GM21381 (cell line): ENCODE measurements at regions not wholly inside any gene's neighbourhood (a gene's known extent, or its start where the extent isn't known, plus 50 kb on each side); places are given as distances from the start of the nearest gene placed in this dataset.

Experiments used
- ATAC-seq: cut with Tn5 transposase; IDR thresholded peaks from one replicate; pipeline ENCODE4 v1.9.1; 2021; ENCODE audit warnings: mild to moderate bottlenecking, moderate library complexity; ENCODE audit not compliant: unreplicated experiment

DNA sequence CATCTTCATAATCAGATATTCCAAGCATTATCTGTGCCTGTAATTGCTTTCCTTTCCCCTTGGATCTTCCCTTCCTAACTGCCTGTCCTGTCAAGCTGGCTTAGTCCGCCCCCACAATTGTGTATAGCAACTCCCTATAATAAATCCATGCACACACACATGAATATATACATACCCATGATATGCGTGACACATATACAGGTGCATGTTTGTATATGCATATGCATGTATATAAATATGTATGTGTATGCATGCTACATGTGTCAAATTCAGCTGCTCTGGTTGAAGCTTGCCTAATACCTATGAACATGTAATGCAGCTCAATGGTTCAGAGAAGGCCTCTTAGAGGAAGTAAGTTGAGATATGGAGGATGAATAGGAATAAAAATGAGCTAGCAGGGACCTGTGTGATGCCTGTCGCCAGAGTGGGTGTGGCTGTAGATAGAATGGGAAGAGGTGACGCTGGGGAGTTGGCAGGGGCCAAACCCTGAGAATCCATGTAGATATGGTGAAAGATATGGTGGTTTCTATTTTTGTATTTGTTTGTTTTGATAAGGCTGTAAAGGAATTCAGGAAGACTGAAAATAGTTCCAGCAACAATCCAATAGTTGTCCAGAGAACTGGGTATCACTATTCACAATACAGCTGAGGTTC lies 595.0 kb upstream of the BOD1L1 start:
- ATAC-seq: no peak

DNA sequence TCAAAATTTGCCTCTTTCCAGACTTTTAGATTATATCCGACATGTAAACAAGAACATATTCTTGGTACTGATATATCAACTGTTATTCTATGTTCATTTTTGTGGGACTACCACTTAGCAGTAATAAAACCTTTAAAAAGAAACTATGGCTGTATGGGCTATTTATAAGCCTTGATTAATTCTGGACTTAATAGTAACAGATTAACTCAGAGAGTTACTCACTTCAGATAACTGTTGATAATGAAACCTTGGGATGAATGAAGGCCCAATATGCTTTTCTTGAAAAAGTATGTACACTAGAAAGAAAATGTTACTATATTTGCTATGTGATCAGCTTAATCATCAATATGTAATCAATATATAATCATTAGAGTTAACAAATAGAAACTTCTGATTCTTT lies 595.9 kb upstream of the BOD1L1 start:
- no peak for ATAC-seq

DNA sequence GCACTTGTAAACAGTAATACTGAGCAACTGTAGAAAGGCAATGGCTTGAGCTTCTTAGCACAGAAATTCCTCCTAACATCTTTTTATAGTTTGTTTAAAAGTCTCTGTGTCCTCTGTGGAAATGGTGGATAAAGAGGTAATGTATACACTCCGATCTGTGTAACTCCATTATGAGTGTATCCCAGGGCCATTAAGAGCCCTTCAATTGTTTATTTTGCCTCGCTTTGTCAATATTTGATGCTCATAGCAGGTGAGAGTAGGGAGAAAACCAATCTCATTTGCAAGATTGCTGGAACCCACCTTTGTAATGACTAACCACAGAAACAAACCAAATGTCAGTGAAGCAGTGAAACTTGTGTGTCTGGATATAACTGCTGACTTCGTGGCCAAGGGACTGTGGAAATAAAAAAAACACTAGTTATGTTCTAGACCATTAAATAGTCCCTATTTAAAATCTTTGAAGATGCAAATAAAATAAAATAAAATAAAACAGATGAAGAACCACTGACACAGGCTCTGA lies 598.2 kb upstream of the BOD1L1 start:
- no peak for ATAC-seq

DNA sequence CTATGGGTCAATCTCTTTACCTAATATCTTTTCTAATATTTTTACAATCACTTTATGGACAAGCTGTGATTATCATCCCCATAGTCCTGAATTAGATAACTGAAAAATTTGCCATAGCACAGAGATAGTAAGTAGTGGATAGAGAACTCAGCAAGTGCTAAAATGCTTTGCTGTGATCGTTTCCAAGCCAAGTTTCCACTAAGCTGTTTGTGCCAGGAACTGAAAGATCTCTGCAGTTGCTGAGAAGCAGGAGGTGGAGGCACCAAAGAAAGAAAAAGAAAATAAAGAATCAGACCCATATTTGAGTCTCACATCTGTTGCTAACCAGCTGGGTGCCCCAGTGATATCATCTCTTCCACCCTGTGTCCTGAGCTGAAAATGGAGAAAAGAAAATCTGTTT lies 605.6 kb upstream of the BOD1L1 start:
- ATAC-seq: no peak

DNA sequence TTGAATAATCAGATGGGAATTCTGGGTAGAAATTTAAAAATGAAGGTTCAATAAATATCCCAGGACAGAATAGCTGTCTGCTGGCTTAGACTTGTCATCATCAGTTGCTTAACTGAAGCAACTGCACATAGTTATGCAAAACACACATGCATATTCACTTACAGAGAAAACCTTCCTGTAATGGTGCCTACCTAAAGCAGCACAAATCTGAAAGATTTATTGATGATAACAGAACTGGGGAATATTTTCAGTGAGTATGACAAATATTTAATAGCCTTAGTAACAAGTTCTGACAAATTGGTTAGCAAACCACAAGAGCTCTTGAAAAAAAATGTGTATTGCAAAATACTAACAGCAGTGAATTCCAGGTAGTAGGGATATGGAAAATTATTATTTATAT lies 606.8 kb upstream of the BOD1L1 start:
- ATAC-seq: no peak

DNA sequence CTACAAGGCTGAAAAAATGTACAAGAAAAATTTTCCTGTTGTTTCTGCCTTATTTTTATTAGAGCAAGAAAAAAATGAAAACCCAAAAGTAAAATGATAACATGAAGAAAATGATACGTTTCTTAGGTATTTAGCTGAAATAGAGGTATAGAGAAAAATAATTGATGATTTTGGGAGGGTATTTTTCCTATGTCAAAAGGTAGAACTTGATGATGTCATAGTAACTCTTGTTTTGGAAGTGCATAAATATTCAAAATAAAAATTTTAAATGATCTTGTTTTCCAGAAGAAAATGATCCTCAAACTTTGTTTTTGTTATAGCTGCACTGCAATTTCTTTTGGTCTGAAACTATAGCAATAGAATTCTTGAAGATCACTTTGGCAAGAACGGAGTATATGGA lies 608.8 kb upstream of the BOD1L1 start:
- no peak for ATAC-seq

DNA sequence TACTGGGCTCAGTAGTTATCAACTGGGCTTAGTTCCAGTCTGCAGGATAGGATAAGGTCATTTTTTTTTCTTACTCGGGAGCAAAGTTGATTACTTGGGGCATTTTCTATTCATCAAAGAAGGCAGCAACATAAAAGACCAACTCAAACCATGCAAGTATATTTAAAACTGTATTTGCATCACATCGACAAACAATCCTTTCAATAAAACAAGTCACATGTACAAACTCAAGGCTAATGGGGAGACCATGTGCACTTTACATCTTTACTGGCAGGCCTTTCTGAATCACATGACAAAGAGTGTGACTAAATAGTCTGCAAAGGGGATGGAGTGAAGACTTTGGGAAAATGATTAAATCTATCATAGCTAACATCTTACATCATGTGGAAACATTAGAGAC lies 610.4 kb upstream of the BOD1L1 start:
- no peak for ATAC-seq

DNA sequence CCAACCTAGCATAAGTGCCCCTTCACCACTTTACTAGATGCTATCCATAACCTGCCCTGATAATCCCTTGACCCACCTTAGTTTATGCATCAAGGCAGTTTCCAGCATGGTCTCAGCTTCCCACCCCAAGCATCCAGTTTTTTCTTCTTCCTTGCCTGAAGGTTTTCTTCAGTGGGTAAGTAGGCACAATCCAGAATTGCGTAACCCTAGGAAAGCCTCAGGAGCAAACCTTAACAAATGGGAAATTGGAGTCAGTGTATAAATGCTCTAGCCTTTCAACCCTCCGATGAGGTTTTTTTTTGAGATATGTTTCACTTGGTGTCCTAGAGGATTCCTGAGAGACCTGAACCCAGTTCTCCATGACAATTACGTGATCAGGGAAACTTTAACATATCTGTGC lies 614.0 kb upstream of the BOD1L1 start:
- no peak for ATAC-seq

DNA sequence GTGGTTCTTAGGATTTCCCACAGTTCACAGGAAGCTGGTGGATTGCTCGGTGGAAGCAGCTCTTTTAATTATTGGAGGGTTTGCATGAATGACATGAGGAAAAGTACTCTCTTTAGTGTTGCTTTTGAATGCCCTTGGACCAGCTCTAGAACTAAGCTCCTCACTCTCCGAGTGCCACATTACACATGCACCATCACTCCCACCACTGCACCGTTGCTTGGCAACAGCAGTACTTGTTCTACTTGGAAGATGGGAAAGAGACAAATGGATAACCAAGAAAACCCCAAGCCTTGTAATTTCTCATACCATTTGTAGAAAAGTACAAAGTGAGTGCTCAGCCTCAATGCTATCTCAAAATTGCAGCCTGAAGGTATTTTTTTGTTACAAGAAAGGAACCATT lies 620.2 kb upstream of the BOD1L1 start:
- ATAC-seq: no peak

DNA sequence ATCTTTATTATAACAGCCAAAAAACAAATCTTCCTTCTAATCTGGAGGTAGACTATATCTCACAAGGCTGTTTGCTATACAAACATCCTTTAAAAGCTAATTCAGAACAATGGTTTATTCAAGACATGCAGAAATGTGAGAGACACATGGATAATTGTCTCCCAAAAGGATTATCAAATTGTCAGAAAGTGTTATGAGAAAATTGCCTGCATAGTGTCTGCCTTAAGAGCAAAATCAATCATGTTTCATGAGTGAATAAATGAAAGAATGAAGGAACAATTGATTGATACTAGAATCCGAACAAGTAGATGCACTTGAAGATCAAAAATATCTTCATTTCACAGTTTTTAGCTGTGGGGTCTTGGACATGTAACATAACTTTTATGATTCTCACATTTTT lies 621.7 kb upstream of the BOD1L1 start:
- ATAC-seq: no peak

DNA sequence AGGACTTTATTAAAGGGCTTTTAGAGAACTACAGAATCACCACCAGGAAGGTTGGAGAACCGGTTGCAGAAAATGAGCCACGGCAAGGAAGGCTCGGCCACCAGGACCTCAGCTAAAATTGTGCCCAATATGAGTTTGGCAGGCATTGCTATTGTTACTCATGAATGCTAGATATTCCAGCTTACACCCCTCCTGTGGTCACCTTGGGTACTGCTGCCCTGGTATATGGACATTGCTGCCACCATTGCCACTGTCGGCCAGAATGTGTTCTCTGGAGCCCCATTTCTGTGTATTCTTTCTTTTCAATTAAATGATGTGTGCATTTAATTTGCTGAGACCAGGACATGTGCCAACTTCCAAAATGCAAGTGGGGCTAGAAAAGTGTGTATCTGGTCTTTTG lies 626.7 kb upstream of the BOD1L1 start:
- ATAC-seq: no peak

DNA sequence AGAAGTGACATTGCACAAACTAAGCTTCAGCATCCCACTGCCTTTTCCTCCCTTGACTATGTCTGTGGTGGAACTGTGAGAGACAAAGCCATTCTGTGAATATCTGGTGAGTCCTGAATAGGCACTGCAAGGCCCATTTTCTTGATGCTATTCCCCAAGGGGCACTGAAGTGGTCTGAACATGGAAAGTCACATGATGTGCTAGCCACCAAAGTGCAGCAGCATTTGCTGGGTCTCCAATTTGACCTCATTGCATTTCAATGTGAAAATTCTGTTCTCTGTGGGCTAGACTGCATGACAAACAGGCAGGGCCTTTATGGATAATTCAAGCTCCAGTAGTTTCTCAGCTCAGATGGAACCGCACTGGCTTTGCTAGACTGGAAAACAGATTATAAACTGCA lies 627.4 kb upstream of the BOD1L1 start:
- ATAC-seq: no peak

DNA sequence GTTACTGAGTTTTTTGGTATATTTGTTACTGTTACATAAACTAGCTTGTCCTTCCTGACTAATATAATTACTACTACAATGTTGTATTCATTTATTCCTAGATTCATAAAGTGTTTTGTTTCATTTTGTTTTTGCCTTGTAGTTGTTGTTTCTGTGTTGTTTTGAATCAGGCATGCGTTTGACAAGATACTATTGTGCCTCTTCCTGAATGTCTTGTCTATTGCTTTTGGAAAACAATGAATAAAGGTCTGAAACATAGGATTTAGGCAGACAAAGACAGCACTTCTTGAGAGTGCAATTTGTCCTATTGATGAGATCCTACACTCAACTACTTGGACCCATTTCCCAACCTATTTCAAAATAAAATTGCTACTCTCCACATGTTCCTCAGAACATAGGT lies 630.4 kb upstream of the BOD1L1 start:
- no peak for ATAC-seq

DNA sequence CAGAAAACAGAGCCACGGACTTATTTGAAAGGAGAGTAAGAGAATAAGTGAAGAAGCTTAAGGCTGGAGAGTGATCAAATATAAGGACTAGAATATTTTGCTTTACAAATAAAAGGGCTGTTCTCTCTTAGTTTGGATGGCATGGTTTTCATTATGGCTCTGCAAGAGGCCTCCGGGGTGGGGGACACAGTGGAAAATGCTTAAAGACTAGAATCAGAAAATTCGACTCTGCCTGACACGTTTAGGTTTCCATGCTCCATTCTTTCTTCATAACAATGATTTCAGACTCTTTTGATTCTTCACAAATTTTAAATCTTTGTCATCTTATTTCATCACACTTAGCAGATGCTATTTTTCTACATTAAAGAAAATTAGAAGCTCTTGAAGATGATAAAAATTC lies 632.4 kb upstream of the BOD1L1 start:
- ATAC-seq: no peak

DNA sequence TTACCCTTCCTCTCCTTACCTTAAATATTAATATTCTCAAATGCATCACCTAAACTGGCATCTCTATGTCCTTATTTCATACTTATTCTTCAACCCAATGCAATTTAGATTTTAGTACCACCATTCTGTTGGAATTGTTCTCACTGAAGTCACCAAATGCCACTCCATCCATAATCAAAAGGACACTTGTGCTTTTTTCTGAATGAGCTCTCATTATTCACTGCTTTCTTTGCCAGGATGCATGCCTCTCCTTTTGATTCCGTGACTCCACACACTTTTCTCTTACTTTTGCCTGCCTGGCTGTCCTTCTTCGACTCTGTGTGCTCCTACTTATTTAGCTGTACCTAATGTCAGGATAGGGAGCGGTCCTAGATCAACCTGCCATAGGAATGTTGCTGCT lies 633.1 kb upstream of the BOD1L1 start:
- ATAC-seq: no peak

DNA sequence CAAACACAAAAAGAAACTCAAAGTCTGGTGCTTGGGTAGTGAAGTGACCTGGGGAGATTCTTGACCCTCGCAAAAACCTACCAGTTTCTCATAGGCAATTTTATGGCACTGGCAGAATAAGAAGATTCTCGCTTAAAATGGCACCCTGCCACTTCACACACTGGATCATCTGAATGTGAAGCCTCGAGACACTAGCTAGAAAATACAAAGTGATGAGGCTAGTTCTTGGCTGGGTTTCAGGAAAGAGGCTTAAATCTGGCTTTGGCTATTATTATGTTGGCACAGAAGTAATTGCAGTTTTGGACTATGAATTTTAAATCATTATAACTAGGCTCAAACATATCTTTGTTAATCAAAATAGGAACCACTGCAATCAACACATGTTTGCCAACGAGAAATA lies 634.7 kb upstream of the BOD1L1 start:
- no peak for ATAC-seq

DNA sequence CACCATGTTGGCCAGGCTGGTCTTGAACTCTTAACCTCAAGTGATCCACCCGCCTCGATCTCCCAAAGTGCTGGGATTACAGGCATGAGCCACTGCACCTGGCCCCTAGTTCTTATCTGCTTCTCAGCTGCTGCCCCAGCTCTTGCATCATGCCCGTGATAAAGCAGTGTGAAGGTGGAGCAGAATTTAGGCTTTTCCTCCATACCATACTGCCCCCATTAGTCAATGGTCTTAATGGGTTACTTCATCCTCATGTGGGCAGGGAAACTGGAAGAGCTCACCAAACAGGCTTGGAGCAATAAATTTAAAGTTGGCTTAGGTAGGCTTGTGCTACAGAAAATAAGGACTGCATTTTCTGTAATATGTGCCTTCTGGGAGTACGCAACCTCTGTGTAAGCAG lies 636.9 kb upstream of the BOD1L1 start:
- ATAC-seq: no peak

DNA sequence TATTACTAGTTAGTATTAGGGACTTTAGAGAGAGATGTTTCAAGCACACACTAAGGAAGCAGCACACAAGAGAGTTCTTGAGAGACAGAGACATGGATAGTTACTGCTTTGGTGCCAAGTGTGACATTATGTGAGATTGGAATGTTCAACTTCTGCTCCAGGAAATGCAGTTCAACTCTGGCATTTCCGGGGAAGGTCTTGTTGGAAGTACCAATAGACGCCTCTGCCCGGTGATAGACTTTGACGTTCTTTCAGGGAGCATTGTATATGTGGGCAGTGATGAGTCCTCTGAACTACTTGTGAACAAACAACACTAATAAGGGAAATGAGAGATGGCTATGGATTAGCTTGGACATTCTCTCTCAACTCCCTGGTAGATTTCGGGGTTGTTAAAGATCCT lies 638.1 kb upstream of the BOD1L1 start:
- ATAC-seq: no peak

DNA sequence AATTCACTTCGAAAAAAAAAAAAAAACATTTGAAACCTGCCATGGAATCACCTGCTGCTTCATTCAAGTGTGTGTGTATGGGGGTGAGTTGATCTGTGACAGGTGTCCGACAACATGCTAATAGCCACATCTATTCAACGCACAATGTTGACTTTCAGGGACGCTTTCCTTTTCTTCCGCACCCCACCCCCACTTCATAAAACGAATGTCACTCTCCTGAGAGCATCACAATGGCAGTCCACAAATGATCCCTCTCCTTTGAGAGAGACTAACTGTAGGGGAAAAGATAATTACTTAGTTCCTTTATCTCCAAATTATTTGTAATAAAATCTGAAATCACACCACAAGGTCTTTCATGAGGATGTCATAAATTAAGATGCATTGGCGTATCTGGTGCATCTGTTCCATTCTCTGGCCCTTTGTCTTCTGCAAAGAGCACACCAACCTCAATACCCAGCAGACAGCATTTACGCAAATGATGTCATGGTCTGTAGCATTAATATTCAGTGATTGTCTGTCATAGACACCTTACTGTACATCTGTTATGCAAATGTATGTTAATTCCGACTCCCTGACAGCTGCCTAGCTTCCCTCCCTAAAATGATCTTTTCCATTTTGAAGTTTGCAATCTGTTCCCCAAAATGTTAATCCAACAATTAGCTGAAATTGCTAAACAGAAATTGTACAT lies 640.0 kb upstream of the BOD1L1 start:
- ATAC-seq: no peak

DNA sequence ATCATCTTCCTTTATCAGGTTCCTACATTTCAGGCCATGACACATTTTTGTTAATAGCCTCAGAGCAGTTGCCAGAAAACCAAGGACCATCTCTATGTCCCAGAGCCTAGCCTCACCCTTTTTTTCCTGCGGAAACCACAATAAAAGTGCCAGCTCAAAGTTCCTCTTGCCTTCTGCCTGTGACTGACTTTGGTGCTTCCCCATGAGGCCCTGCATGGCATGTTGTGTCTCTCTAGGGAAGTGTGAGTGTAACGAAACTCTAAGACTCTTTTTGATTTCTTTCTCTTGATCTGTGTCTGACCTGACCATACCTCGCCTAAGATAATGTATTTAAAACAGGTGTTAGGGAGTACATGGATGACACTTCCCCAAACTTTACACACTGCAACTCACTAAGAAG lies 642.3 kb upstream of the BOD1L1 start:
- no peak for ATAC-seq

DNA sequence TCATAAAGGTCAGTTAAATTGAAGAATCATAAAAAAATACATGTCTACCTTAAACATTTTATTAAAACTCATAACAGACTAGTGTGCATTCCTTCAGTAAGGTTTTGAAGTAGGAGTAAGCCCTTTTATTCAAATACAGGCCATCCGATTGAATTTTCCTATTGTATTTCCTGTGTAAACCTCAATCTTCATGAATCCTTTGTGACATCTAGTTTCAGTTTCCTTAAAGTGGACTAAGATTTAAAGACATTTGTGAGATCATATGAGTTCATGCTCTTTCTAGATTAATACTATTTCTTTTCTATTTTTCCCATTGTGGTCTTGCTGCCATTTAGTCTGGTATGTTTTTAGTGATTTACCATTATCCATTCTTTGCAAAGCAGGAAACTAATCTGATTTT lies 644.7 kb upstream of the BOD1L1 start:
- ATAC-seq: no peak

DNA sequence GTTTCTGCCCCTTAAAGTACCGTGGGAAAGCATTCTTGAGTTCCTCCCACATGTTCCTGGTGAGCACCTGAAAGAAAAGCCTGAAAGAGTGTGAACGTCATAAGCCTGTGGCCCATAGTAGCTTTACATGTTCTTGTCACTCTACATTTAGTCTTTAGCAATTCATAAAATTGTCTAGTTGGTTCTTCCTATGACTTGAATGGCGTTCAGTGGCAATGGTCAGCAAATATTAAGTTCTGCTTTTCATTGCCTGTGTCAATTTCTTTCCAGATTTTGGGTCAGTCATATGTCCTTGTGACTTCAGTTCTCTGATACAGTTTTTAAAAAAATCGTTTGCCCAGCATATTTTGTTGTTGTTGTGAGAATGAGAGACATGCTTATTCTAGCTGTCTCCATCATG lies 650.0 kb upstream of the BOD1L1 start:
- no peak for ATAC-seq

DNA sequence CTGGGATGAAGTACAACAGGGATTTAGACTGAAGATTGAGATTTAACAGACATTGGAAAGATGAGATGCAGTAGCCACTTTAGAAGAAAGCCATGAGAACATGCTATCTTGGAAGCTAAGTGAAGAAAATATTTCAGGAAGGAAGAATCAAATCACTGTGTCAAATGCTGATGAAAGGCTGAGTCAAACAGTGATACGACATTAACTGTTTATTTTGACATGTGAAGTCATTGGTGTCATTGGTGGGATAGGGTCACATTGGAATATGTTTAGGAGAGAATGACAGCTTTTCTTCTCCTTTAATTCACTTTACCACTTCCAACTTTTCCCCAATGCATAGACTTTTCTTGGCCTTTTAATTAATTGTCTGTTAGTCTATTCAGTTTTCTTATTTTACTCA lies 653.0 kb upstream of the BOD1L1 start:
- no peak for ATAC-seq
